Peyer's patch (tissue), 4 donors: ENCODE measurements at regions not wholly inside any gene's neighbourhood (a gene's known extent, or its start where the extent isn't known, plus 50 kb on each side); places are given as distances from the start of the nearest gene placed in this dataset.

Experiments
- CTCF ChIP-seq, 6 experiments: fragments of 450-650 bp in 4 of 6; fragments of 200-600 bp in 2 of 6; sonication (generic) in 1 of 6; IDR thresholded peaks; one replicate each; pipeline ENCODE4 v1.5.1; 2017 to 2019; ENCODE audit warnings: antibody characterized with exemption in 6 of 6, mild to moderate bottlenecking in 3 of 6, moderate library complexity in 1 of 6
- POLR2A ChIP-seq, 2 donors: fragments of 450-650 bp; IDR thresholded peaks; one replicate each; pipeline ENCODE4 v1.5.1; 2017; ENCODE audit warnings: antibody characterized with exemption in 2 of 2, mild to moderate bottlenecking in 2 of 2, moderate library complexity in 2 of 2

- no peak for TF ChIP-seq CTCF (IDR thresholded peaks at IDR 0.05)
- no peak for TF ChIP-seq POLR2A (IDR thresholded peaks at IDR 0.05)
These were observed 57.6 kb upstream of the NANOS1 start for GRCh38 chr10:118971876-118972275.
